ENCODE measurements at regions not wholly inside any gene's neighbourhood (a gene's known extent, or its start where the extent isn't known, plus 50 kb on each side); places are given as distances from the start of the nearest gene placed in this dataset.

DNA sequence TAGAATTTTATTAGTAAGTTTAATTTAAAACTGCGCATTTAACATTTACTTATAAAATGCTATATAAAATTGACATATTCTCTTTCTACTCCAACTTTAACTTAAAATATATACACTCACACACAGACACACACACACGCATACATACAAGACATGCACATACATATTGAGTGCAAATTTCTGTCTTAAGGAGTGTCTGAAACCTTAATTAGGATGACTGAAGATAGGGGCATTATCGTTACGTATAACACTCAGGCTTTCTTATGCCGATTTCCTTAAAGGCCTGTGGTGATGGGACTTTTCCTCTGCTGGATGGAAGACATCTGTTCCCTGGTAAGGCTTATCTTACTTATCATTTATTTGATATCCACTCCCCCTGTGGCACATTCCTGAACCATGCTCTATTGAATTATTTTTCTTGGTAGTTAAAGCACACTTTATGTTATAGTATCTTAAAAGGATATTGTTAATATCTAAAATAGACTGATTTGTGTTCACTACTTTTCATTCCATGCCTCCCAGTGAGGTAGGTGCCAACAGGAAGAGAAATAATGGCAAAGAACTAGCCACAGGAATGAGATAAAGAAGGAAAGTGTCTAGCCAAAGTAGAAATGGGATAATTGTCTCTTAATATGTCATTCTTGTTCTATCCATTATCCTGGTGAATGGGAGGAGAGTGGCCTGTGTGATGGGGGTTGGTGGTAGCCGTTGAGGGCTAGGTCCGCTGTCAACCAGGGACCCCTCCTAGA lies 92.9 kb upstream of the GPRIN3 start:
- Histone ChIP-seq H2BK120ac (ENCODE audit: low read depth, low read length, poor library complexity, severe bottlenecking) (no peak overlapping the region), H2BK5ac (ENCODE audit: insufficient read length, low read length) (no peak overlapping the region), H3K4me2 (ENCODE audit: insufficient read depth, insufficient read length, low read length) (no peak overlapping the region), H3K23ac (ENCODE audit: insufficient read length, low read depth, low read length) (no peak overlapping the region), H2BK20ac (ENCODE audit: low read depth, low read length, poor library complexity, severe bottlenecking) (no peak overlapping the region), H4K91ac (ENCODE audit: insufficient read length, low read depth, low read length) (no peak overlapping the region), H3K23me2 (ENCODE audit: insufficient read length, low read depth, low read length, poor library complexity, severe bottlenecking) (no peaks in the 10 kb centered on the region), H3K4me1 (ENCODE audit: insufficient read depth, low read length) (no peaks in the 10 kb centered on the region; the same call in 1 of the 2 replicates), H2BK12ac (ENCODE audit: insufficient read length, low read depth, low read length) (no peak overlapping the region), H3K79me2 (ENCODE audit: insufficient read depth, low read length) (no peaks in the 10 kb centered on the region), H3K27ac (ENCODE audit: insufficient read length, low read depth, low read length) (no peak overlapping the region), H3K27me3 (ENCODE audit: insufficient read depth, low read length) (no peaks in the 10 kb centered on the region), H3K14ac (ENCODE audit: insufficient read depth, low read length) (no peak overlapping the region), H3K4ac (ENCODE audit: low read depth, low read length) (no peak overlapping the region), H4K8ac (replicated peaks; ENCODE audit: insufficient read length, low read depth, low read length) (no peak overlapping the region), H4K20me1 (ENCODE audit: control insufficient read depth, insufficient read depth, insufficient read length) (no peaks in the 10 kb centered on the region), H3K79me1 (ENCODE audit: insufficient read depth, low read depth, low read length, poor library complexity, severe bottlenecking) (no peaks in the 10 kb centered on the region), H2BK15ac (ENCODE audit: low read depth, low read length) (no peak overlapping the region), H2AFZ (ENCODE audit: low read length) (no peak overlapping the region), H2AK5ac (ENCODE audit: insufficient read length, low read length) (no peak overlapping the region), H3K18ac (ENCODE audit: insufficient read length, low read depth, low read length) (no peak overlapping the region), H3K9ac (ENCODE audit: extremely low read depth, insufficient read length, low read length) (no peak overlapping the region), H3T11ph (ENCODE audit: low read length) (no peak overlapping the region), H3K56ac (ENCODE audit: insufficient read length, low read depth, low read length) (no peak overlapping the region), H3K9me3 (ENCODE audit: control insufficient read depth, low read depth, low read length) (no peaks in the 10 kb centered on the region), H4K5ac (ENCODE audit: insufficient read length, low read depth, low read length) (no peak overlapping the region)
- Mint-ChIP-seq H3K9me3 (no peaks in the 10 kb centered on the region), H3K4me3 (no peak overlapping the region), H3K27ac (no peak overlapping the region), H3K4me1 (no peaks in the 10 kb centered on the region), H3K36me3 (ENCODE audit: insufficient read depth in 1 of 3, low read depth in 3 of 3) (no peaks in the 10 kb centered on the region), H3K27me3 (ENCODE audit: low read depth) (no peaks in the 10 kb centered on the region)
- TF ChIP-seq, protein P1, sequence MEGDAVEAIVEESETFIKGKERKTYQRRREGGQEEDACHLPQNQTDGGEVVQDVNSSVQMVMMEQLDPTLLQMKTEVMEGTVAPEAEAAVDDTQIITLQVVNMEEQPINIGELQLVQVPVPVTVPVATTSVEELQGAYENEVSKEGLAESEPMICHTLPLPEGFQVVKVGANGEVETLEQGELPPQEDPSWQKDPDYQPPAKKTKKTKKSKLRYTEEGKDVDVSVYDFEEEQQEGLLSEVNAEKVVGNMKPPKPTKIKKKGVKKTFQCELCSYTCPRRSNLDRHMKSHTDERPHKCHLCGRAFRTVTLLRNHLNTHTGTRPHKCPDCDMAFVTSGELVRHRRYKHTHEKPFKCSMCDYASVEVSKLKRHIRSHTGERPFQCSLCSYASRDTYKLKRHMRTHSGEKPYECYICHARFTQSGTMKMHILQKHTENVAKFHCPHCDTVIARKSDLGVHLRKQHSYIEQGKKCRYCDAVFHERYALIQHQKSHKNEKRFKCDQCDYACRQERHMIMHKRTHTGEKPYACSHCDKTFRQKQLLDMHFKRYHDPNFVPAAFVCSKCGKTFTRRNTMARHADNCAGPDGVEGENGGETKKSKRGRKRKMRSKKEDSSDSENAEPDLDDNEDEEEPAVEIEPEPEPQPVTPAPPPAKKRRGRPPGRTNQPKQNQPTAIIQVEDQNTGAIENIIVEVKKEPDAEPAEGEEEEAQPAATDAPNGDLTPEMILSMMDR (conservative IDR thresholded peaks at IDR 0.05): no peak
- no CpG with 5 or more reads among the region's 7 CpGs for WGBS (ENCODE audit: extremely low coverage, insufficient read length, low lambda C conversion rate)
- DNase-seq: no peak

All from H9 (cell line).